Caco-2 (cell line): ENCODE measurements at regions not wholly inside any gene's neighbourhood (a gene's known extent, or its start where the extent isn't known, plus 50 kb on each side); places are given as distances from the start of the nearest gene placed in this dataset.
"Not testable (repeated sequence)": the region's sequence is repeated elsewhere in the genome, so short reads cannot be mapped to it uniquely, and the experiment has no call there.

ENCODE experiments used
- BruUV-seq: library from RNA; stranded (reverse); fragments of 400-500 nt; replicated peaks from 2 replicates; lab custom pipeline; 2021; lab: Mats Ljungman, UMichigan
- CTCF ChIA-PET: fragments of 300-600 bp; sonication (Branson Sonifier 250); formaldehyde crosslinking; loops from one replicate; lab custom pipeline; 2022; ENCODE audit warnings: antibody characterized with exemption; lab: Charles Lee
- POLR2A ChIA-PET: fragments of 300-600 bp; sonication (Branson Sonifier 250); formaldehyde crosslinking; loops from one replicate; lab custom pipeline; 2022; ENCODE audit warnings: antibody characterized with exemption; lab: Charles Lee
- DNase-seq, 2 experiments: peaks; one replicate each; pipeline versions ENCODE4 v3.0.0 to v3.0.0-alpha.2; 2020 to 2022
- H3K27me3 ChIP-seq: replicated peaks from 2 replicates; pipeline ENCODE4 v1.6.0; 2011; ENCODE audit warnings: low read length; ENCODE audit not compliant: control insufficient read depth, insufficient read depth
- H3K36me3 ChIP-seq: 2 replicates; pipeline ENCODE4 v1.5.1; 2011; ENCODE audit warnings: low read length; ENCODE audit not compliant: control insufficient read depth, insufficient read depth
- H3K4me1 ChIP-seq: fragments of 250-450 bp; sonication (Bioruptor Pico); 2 replicates; pipeline ENCODE4 v1.5.1; 2020; ENCODE audit warnings: mild to moderate bottlenecking
- H3K4me3 ChIP-seq: 2 replicates; pipeline ENCODE4 v1.5.1; 2011; ENCODE audit warnings: low read depth, mild to moderate bottlenecking, control low read depth, low read length
- H3K9me3 ChIP-seq: fragments of 250-450 bp; sonication (Bioruptor Pico); 2 replicates; pipeline ENCODE4 v1.5.1; 2020; ENCODE audit warnings: mild to moderate bottlenecking, moderate library complexity
- H3K27ac Mint-ChIP-seq: one replicate; pipeline ENCODE4 v1.8.0; 2022; ENCODE audit warnings: mixed read lengths; ENCODE audit not compliant: unreplicated experiment
- H3K27me3 Mint-ChIP-seq: one replicate; pipeline ENCODE4 v1.8.0; 2022; ENCODE audit warnings: mixed read lengths; ENCODE audit not compliant: insufficient read depth, unreplicated experiment
- H3K36me3 Mint-ChIP-seq: one replicate; pipeline ENCODE4 v1.8.0; 2022; ENCODE audit warnings: mild to moderate bottlenecking, mixed read lengths; ENCODE audit not compliant: insufficient read depth, unreplicated experiment
- H3K4me1 Mint-ChIP-seq: one replicate; pipeline ENCODE4 v1.8.0; 2022; ENCODE audit warnings: low read depth, mixed read lengths; ENCODE audit not compliant: unreplicated experiment
- H3K4me3 Mint-ChIP-seq: one replicate; pipeline ENCODE4 v1.8.0; 2022; ENCODE audit warnings: mild to moderate bottlenecking, moderate library complexity, mixed read lengths; ENCODE audit not compliant: unreplicated experiment
- H3K9me3 Mint-ChIP-seq: one replicate; pipeline ENCODE4 v1.8.0; 2022; ENCODE audit warnings: mixed read lengths; ENCODE audit not compliant: unreplicated experiment
- CTCF ChIP-seq, 2 experiments: fragments of 200-600 bp in 1 of 2; IDR thresholded peaks; 1 replicate in 1 of 2; 2 replicates in 1 of 2; pipeline versions ENCODE4 v1.5.1 to v1.8.0; 2011 to 2022; ENCODE audit warnings: antibody characterized with exemption in 1 of 2, control low read depth in 1 of 2, inconsistent platforms in 1 of 2, low read depth in 1 of 2, low read length in 1 of 2, mild to moderate bottlenecking in 1 of 2, moderate library complexity in 1 of 2; ENCODE audit not compliant: insufficient read depth in 1 of 2, severe bottlenecking in 1 of 2, unreplicated experiment in 1 of 2
- intact Hi-C: fragments of 100-400 bp; cut with micrococcal nuclease; formaldehyde crosslinking; loops from one replicate; pipeline ENCODE4 v1.10.0; 2022; ENCODE audit not compliant: unreplicated experiment

- POLR2A ChIA-PET = no interaction called here
- H3K4me3 Mint-ChIP-seq = no peak overlapping the region
- H3K36me3 Mint-ChIP-seq = no peaks in the 10 kb centered on the region
- H3K9me3 Mint-ChIP-seq = peaks cover 19% of the 10 kb centered on the region
- intact Hi-C loops = no loop called here
- no peaks in the 10 kb centered on the region for H3K9me3 ChIP-seq
- H3K27ac Mint-ChIP-seq = no peak overlapping the region
- H3K27me3 Mint-ChIP-seq = no peaks in the 10 kb centered on the region
- DNase-seq = no peak
- H3K36me3 ChIP-seq = no peaks in the 10 kb centered on the region
- no peaks in the 10 kb centered on the region for H3K4me1 Mint-ChIP-seq
- H3K4me1 ChIP-seq = no peaks in the 10 kb centered on the region
- no TSS peak for BruUV-seq
- H3K27me3 ChIP-seq = no peaks in the 10 kb centered on the region
- no peak overlapping the region for H3K4me3 ChIP-seq
- no peak for TF ChIP-seq CTCF (IDR thresholded peaks at IDR 0.05; ENCODE audit: insufficient read depth in 1 of 2, low read depth in 1 of 2, low read length in 1 of 2, severe bottlenecking in 1 of 2, unreplicated experiment in 1 of 2)
- CTCF ChIA-PET = no interaction called here
Observed at GRCh38 chr2:226295123-226295522, 504.5 kb downstream of the IRS1 start.

GRCh38 chr2:226291281-226291680, 508.3 kb downstream of the IRS1 start:
- H3K36me3 Mint-ChIP-seq, H3K4me1 ChIP-seq, H3K4me3 ChIP-seq, H3K4me3 Mint-ChIP-seq, intact Hi-C loops, CTCF ChIA-PET, BruUV-seq, H3K27ac Mint-ChIP-seq, H3K9me3 ChIP-seq, H3K4me1 Mint-ChIP-seq, H3K27me3 Mint-ChIP-seq, H3K27me3 ChIP-seq, POLR2A ChIA-PET, H3K36me3 ChIP-seq: not testable (repeated sequence)
- H3K9me3 Mint-ChIP-seq = peaks cover 19% of the 10 kb centered on the region
- DNase-seq = peak in 1 of 2 experiments; percentile 16

- H3K27ac Mint-ChIP-seq = no peak overlapping the region
- no peak for TF ChIP-seq CTCF (IDR thresholded peaks at IDR 0.05; ENCODE audit: insufficient read depth in 1 of 2, low read depth in 1 of 2, low read length in 1 of 2, severe bottlenecking in 1 of 2, unreplicated experiment in 1 of 2)
- no peaks in the 10 kb centered on the region for H3K27me3 Mint-ChIP-seq
- intact Hi-C loops = no loop called here
- no peak for DNase-seq
- H3K4me3 ChIP-seq = no peak overlapping the region
- no peaks in the 10 kb centered on the region for H3K27me3 ChIP-seq
- no peaks in the 10 kb centered on the region for H3K4me1 ChIP-seq
- ChIA-PET POLR2A (no interaction called here), CTCF (no interaction called here)
- no peaks in the 10 kb centered on the region for H3K4me1 Mint-ChIP-seq
- no peaks in the 10 kb centered on the region for H3K9me3 ChIP-seq
- no TSS peak for BruUV-seq
- no peaks in the 10 kb centered on the region for H3K36me3 Mint-ChIP-seq
- no peaks in the 10 kb centered on the region for H3K36me3 ChIP-seq
- H3K4me3 Mint-ChIP-seq = no peak overlapping the region
- H3K9me3 Mint-ChIP-seq = peaks cover 9% of the 10 kb centered on the region
Observed at GRCh38 chr2:226286916-226287315, 512.7 kb downstream of the IRS1 start.

- Mint-ChIP-seq H3K4me3 (no peak overlapping the region), H3K27ac (no peak overlapping the region), H3K4me1 (no peaks in the 10 kb centered on the region), H3K36me3 (no peaks in the 10 kb centered on the region), H3K27me3 (no peaks in the 10 kb centered on the region), H3K9me3 (peaks cover 10% of the 10 kb centered on the region)
- ChIA-PET POLR2A (no interaction called here), CTCF (no interaction called here)
- H3K9me3 ChIP-seq = no peaks in the 10 kb centered on the region
- no peak for TF ChIP-seq CTCF (IDR thresholded peaks at IDR 0.05; ENCODE audit: insufficient read depth in 1 of 2, low read depth in 1 of 2, low read length in 1 of 2, severe bottlenecking in 1 of 2, unreplicated experiment in 1 of 2)
- H3K27me3 ChIP-seq = no peaks in the 10 kb centered on the region
- H3K4me1 ChIP-seq = no peaks in the 10 kb centered on the region
- H3K4me3 ChIP-seq = no peak overlapping the region
- DNase-seq = no peak
- intact Hi-C loops = no loop called here
- no peaks in the 10 kb centered on the region for H3K36me3 ChIP-seq
- BruUV-seq = no TSS peak
Observed at GRCh38 chr2:226283796-226284195, 515.8 kb downstream of the IRS1 start.
